K562 (cell line): ENCODE measurements at regions not wholly inside any gene's neighbourhood (a gene's known extent, or its start where the extent isn't known, plus 50 kb on each side); places are given as distances from the start of the nearest gene placed in this dataset.

Source experiments
- ATAC-seq: fragments of 200-7000 bp; cut with Tn5 transposase; 3 replicates; pipeline ENCODE4 v1.9.1; 2020; ENCODE audit warnings: moderate library complexity
- BruUV-seq: library from RNA; stranded (reverse); fragments of 400-500 nt; replicated peaks from 2 replicates; lab custom pipeline; 2021; lab: Mats Ljungman, UMichigan
- CTCF ChIA-PET: fragments of 300-600 bp; formaldehyde crosslinking; extraction: SDS; loops from one replicate; lab custom pipeline; 2021; ENCODE audit warnings: low intra/inter-chr PET ratio; lab: Yijun Ruan, JAX
- POLR2A ChIA-PET: fragments of 300-600, 350-650 bp; sonication (Branson Sonifier 250); formaldehyde crosslinking; extraction: SDS; loops from one replicate; lab custom pipeline; 2021; ENCODE audit warnings: antibody characterized with exemption, inconsistent platforms; lab: Yijun Ruan, JAX
- DNase-seq, 4 experiments: peaks; one replicate each; pipeline versions ENCODE4 v3.0.0 to v3.0.0-alpha.2; 2011 to 2018; ENCODE audit warnings: low spot score in 3 of 4, mixed read lengths in 3 of 4; ENCODE audit errors: extremely low read depth in 1 of 4
- FAIRE-seq: peaks from 2 replicates; lab custom pipeline; 2011; peaks lifted over from hg19 to GRCh38; lab: Jason Lieb, UNC
- H2AFZ ChIP-seq: 2 replicates; pipeline ENCODE4 v1.6.0; 2011; ENCODE audit warnings: low read depth, low read length, control low read depth, inconsistent platforms
- H3K27ac ChIP-seq: fragments of 200-600 bp; 3 replicates; pipeline ENCODE4 v1.8.0; 2011; ENCODE audit warnings: low read depth, mild to moderate bottlenecking, control low read depth, inconsistent platforms, low read length, moderate library complexity, mixed read lengths; ENCODE audit errors: extremely low read depth
- H3K27me3 ChIP-seq, 2 experiments: fragments of 300-600 bp in 1 of 2; 2 replicates in 1 of 2; 3 replicates in 1 of 2; pipeline versions ENCODE4 v1.6.0 to v1.8.0; 2011; ENCODE audit warnings: inconsistent platforms in 2 of 2, low read length in 2 of 2, mild to moderate bottlenecking in 1 of 2, mixed read lengths in 1 of 2, moderate library complexity in 1 of 2; ENCODE audit not compliant: control insufficient read depth in 2 of 2, insufficient read depth in 2 of 2
- H3K36me3 ChIP-seq: fragments of 300-600 bp; 3 replicates; pipeline ENCODE4 v1.8.0; 2011; ENCODE audit warnings: mild to moderate bottlenecking, low read length, inconsistent platforms; ENCODE audit not compliant: control insufficient read depth, insufficient read depth
- H3K4me1 ChIP-seq, 2 experiments: fragments of 200-600 bp in 1 of 2; replicated peaks in 1 of 2; 2 replicates in 1 of 2; 3 replicates in 1 of 2; pipeline versions ENCODE4 v1.5.1 to v1.8.0; 2011; ENCODE audit warnings: inconsistent platforms in 2 of 2, low read length in 2 of 2, mild to moderate bottlenecking in 1 of 2, mixed read lengths in 1 of 2, moderate library complexity in 1 of 2; ENCODE audit not compliant: control insufficient read depth in 2 of 2, insufficient read depth in 2 of 2
- H3K4me2 ChIP-seq: 2 replicates; pipeline ENCODE4 v1.6.1; 2011; ENCODE audit warnings: low read length, control low read depth, inconsistent platforms, mixed read lengths; ENCODE audit not compliant: insufficient read depth
- H3K4me3 ChIP-seq: fragments of 200-600 bp; sonication (generic), shearing (Covaris generic); 2 replicates; pipeline ENCODE4 v1.5.1; 2016; ENCODE audit warnings: control low read depth, inconsistent platforms
- H3K79me2 ChIP-seq: fragments of 200-600 bp; 3 replicates; pipeline ENCODE4 v1.8.0; 2011; ENCODE audit warnings: low read length, inconsistent platforms; ENCODE audit not compliant: control insufficient read depth, insufficient read depth
- H3K9ac ChIP-seq, 2 experiments: 2 replicates each; pipeline versions ENCODE4 v1.6.0 to v1.6.1; 2011; ENCODE audit warnings: low read depth in 2 of 2, low read length in 2 of 2, control low read depth in 1 of 2, inconsistent platforms in 1 of 2, mild to moderate bottlenecking in 1 of 2, mixed read lengths in 1 of 2; ENCODE audit not compliant: insufficient read depth in 1 of 2
- H3K9me1 ChIP-seq: one replicate; pipeline ENCODE4 v1.6.0; 2011; ENCODE audit warnings: inconsistent platforms, mild to moderate bottlenecking, low read length, moderate library complexity; ENCODE audit not compliant: control insufficient read depth, insufficient read depth
- H3K9me3 ChIP-seq: replicated peaks from 2 replicates; pipeline ENCODE4 v1.5.1; 2011; ENCODE audit warnings: low read depth, low read length, inconsistent platforms; ENCODE audit not compliant: control insufficient read depth, insufficient read depth
- H4K20me1 ChIP-seq: replicated peaks from 2 replicates; pipeline ENCODE4 v1.6.1; 2011; ENCODE audit warnings: low read length, inconsistent platforms, mixed read lengths; ENCODE audit not compliant: control insufficient read depth, insufficient read depth
- ARID3A ChIP-seq: IDR thresholded peaks from 2 replicates; pipeline ENCODE4 v1.6.1; 2012; ENCODE audit warnings: low read depth, low read length, improper control_type of control experiment, borderline replicate concordance
- ATF4 ChIP-seq: fragments of 450-650 bp; formaldehyde crosslinking; IDR thresholded peaks from 2 replicates; pipeline ENCODE4 v1.4.0; 2022; ENCODE audit warnings: mild to moderate bottlenecking, moderate library complexity
- CBFA2T2 ChIP-seq: fragments of 450-650 bp; conservative IDR thresholded peaks from 2 replicates; pipeline ENCODE4 v1.6.1; 2017; ENCODE audit warnings: mild to moderate bottlenecking
- ETS1 ChIP-seq: conservative IDR thresholded peaks from 2 replicates; pipeline ENCODE4 v1.6.1; 2011; ENCODE audit warnings: low read depth, mild to moderate bottlenecking, low read length; ENCODE audit not compliant: control insufficient read depth
- STAT6 ChIP-seq: sonication (generic); formaldehyde crosslinking; IDR thresholded peaks from 2 replicates; pipeline ENCODE4 v1.8.1; 2023; ENCODE audit warnings: mild to moderate bottlenecking, missing genetic modification reagents
- ZNF561 ChIP-seq: fragments of 450-650 bp; formaldehyde crosslinking; conservative IDR thresholded peaks from 2 replicates; pipeline ENCODE4 v1.4.0; 2020; ENCODE audit warnings: mild to moderate bottlenecking, moderate library complexity
- ZNF609 ChIP-seq: sonication (generic); formaldehyde crosslinking; IDR thresholded peaks from 2 replicates; pipeline ENCODE4 v1.8.1; 2023; ENCODE audit warnings: missing genetic modification reagents, mild to moderate bottlenecking, borderline replicate concordance
- WGBS: fragments of 100-300 bp; shearing (Covaris generic); methylation state at CpG from one replicate; pipeline ENCODE4 v1.1.6; 2016; ENCODE audit warnings: low coverage, mixed read lengths; ENCODE audit not compliant: insufficient coverage; ENCODE audit errors: missing lambda C conversion rate; 5-methylcytosine and 5-hydroxymethylcytosine counted together
- in situ Hi-C: fragments of 300-500 bp; cut with MboI; formaldehyde crosslinking; loops from 4 replicates; pipeline ENCODE4 v1.15.0; 2018; ENCODE audit warnings: inconsistent platforms, mixed read lengths
- intact Hi-C: fragments of 100-400 bp; cut with micrococcal nuclease; formaldehyde crosslinking; loops from 2 replicates; pipeline ENCODE4 v1.14.2; 2022
- TF ChIP-seq, protein P1 (sequence below): fragments of 450-650 bp; formaldehyde crosslinking; IDR thresholded peaks from 2 replicates; pipeline ENCODE4 v1.4.0; 2022; ENCODE audit warnings: missing genetic modification characterization

- no peaks in the 10 kb centered on the region for H3K36me3 ChIP-seq
- H3K79me2 ChIP-seq: no peaks in the 10 kb centered on the region
- H3K4me1 ChIP-seq: no peaks in the 10 kb centered on the region
- H3K9ac ChIP-seq: no peak overlapping the region
- ATAC-seq (no peak), DNase-seq (no peak), FAIRE-seq (no peak)
- ChIA-PET CTCF (no interaction called here), POLR2A (no interaction called here)
- no TSS peak for BruUV-seq
- no peaks in the 10 kb centered on the region for H3K9me3 ChIP-seq
- no peak overlapping the region for H3K4me2 ChIP-seq
- H3K9me1 ChIP-seq: no peaks in the 10 kb centered on the region
- in situ Hi-C loops (no loop called here), intact Hi-C loops (no loop called here)
- H3K27ac ChIP-seq: no peak overlapping the region
- no peak overlapping the region for H2AFZ ChIP-seq
- H3K4me3 ChIP-seq: no peak overlapping the region
- H3K27me3 ChIP-seq: no peaks in the 10 kb centered on the region
- WGBS: 11% methylated on average over 1 of the region's 1 CpG
- no peaks in the 10 kb centered on the region for H4K20me1 ChIP-seq
- no peak for TF ChIP-seq ZNF561
- no peak for TF ChIP-seq ATF4 (CRISPR knock-in tag)
- TF ChIP-seq ZNF609 (CRISPR knock-in tag): no peak
- TF ChIP-seq ARID3A: no peak
- TF ChIP-seq, protein P1, sequence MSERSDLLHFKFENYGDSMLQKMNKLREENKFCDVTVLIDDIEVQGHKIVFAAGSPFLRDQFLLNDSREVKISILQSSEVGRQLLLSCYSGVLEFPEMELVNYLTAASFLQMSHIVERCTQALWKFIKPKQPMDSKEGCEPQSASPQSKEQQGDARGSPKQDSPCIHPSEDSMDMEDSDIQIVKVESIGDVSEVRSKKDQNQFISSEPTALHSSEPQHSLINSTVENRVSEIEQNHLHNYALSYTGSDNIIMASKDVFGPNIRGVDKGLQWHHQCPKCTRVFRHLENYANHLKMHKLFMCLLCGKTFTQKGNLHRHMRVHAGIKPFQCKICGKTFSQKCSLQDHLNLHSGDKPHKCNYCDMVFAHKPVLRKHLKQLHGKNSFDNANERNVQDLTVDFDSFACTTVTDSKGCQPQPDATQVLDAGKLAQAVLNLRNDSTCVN (CRISPR knock-in tag): no peak
- TF ChIP-seq CBFA2T2: no peak
- no peak for TF ChIP-seq ETS1
- TF ChIP-seq STAT6: no peak
These were observed 341.0 kb downstream of the SLC7A11 start for GRCh38 chr4:137901114-137901513.
